H9 (cell line): ENCODE measurements at regions not wholly inside any gene's neighbourhood (a gene's known extent, or its start where the extent isn't known, plus 50 kb on each side); places are given as distances from the start of the nearest gene placed in this dataset.

Experiments
- DNase-seq: peaks from one replicate; pipeline ENCODE4 v3.0.0-alpha.2; 2017
- H2AFZ ChIP-seq: one replicate; pipeline ENCODE4 v1.6.1; 2013; ENCODE audit warnings: mild to moderate bottlenecking, low read length, control low read depth, moderate library complexity
- H2AK5ac ChIP-seq: 2 replicates; pipeline ENCODE4 v1.6.1; 2013; ENCODE audit warnings: low read length, control low read depth, mixed read lengths; ENCODE audit not compliant: insufficient read length
- H2BK120ac ChIP-seq: one replicate; pipeline ENCODE4 v1.6.1; 2013; ENCODE audit warnings: low read depth, mild to moderate bottlenecking, low read length, control low read depth, inconsistent platforms; ENCODE audit not compliant: poor library complexity, severe bottlenecking
- H2BK12ac ChIP-seq: 2 replicates; pipeline ENCODE4 v1.6.1; 2013; ENCODE audit warnings: low read length, control low read depth, mixed read lengths, low read depth; ENCODE audit not compliant: insufficient read length
- H2BK15ac ChIP-seq: 2 replicates; pipeline ENCODE4 v1.6.1; 2013; ENCODE audit warnings: low read depth, low read length, control low read depth
- H2BK20ac ChIP-seq: one replicate; pipeline ENCODE4 v1.6.1; 2013; ENCODE audit warnings: low read depth, mild to moderate bottlenecking, low read length, control low read depth, inconsistent platforms; ENCODE audit not compliant: poor library complexity, severe bottlenecking
- H2BK5ac ChIP-seq: 2 replicates; pipeline ENCODE4 v1.6.1; 2013; ENCODE audit warnings: low read length, control low read depth, mixed read lengths; ENCODE audit not compliant: insufficient read length
- H3K14ac ChIP-seq: 2 replicates; pipeline ENCODE4 v1.6.1; 2013; ENCODE audit warnings: low read length, control low read depth; ENCODE audit not compliant: insufficient read depth
- H3K18ac ChIP-seq: 2 replicates; pipeline ENCODE4 v1.6.1; 2013; ENCODE audit warnings: low read depth, mild to moderate bottlenecking, mixed read lengths, low read length, control low read depth; ENCODE audit not compliant: insufficient read length
- H3K23ac ChIP-seq: 2 replicates; pipeline ENCODE4 v1.6.1; 2013; ENCODE audit warnings: low read length, control low read depth, mixed read lengths, low read depth; ENCODE audit not compliant: insufficient read length
- H3K23me2 ChIP-seq: 2 replicates; pipeline ENCODE4 v1.6.1; 2013; ENCODE audit warnings: low read depth, mild to moderate bottlenecking, mixed read lengths, low read length, control low read depth; ENCODE audit not compliant: insufficient read length, poor library complexity, severe bottlenecking
- H3K27ac ChIP-seq: 2 replicates; pipeline ENCODE4 v1.5.1; 2013; ENCODE audit warnings: low read length, control low read depth, mixed read lengths, low read depth; ENCODE audit not compliant: insufficient read length
- H3K27me3 ChIP-seq: 2 replicates; pipeline ENCODE4 v1.6.1; 2013; ENCODE audit warnings: low read length, control low read depth, inconsistent platforms; ENCODE audit not compliant: insufficient read depth
- H3K4ac ChIP-seq: 2 replicates; pipeline ENCODE4 v1.6.1; 2013; ENCODE audit warnings: low read depth, mild to moderate bottlenecking, control low read depth, inconsistent platforms, low read length, moderate library complexity
- H3K4me1 ChIP-seq: 2 replicates; pipeline ENCODE4 v1.6.1; 2013; ENCODE audit warnings: low read length, control low read depth, inconsistent platforms; ENCODE audit not compliant: insufficient read depth
- H3K4me2 ChIP-seq: 2 replicates; pipeline ENCODE4 v1.6.1; 2013; ENCODE audit warnings: low read length, control low read depth, mixed read lengths; ENCODE audit not compliant: insufficient read length, insufficient read depth
- H3K56ac ChIP-seq: 2 replicates; pipeline ENCODE4 v1.6.1; 2013; ENCODE audit warnings: low read depth, mild to moderate bottlenecking, mixed read lengths, low read length, control low read depth; ENCODE audit not compliant: insufficient read length
- H3K79me1 ChIP-seq: 2 replicates; pipeline ENCODE4 v1.6.1; 2013; ENCODE audit warnings: low read depth, mild to moderate bottlenecking, moderate library complexity, low read length, control low read depth, inconsistent platforms; ENCODE audit not compliant: insufficient read depth, poor library complexity, severe bottlenecking
- H3K79me2 ChIP-seq: 2 replicates; pipeline ENCODE4 v1.6.1; 2013; ENCODE audit warnings: low read length, control low read depth, inconsistent platforms; ENCODE audit not compliant: insufficient read depth
- H3K9ac ChIP-seq: 2 replicates; pipeline ENCODE4 v1.6.1; 2013; ENCODE audit warnings: low read length, control low read depth, mixed read lengths; ENCODE audit not compliant: insufficient read length; ENCODE audit errors: extremely low read depth
- H3K9me3 ChIP-seq: one replicate; pipeline ENCODE4 v1.6.1; 2013; ENCODE audit warnings: low read depth, low read length, inconsistent platforms; ENCODE audit not compliant: control insufficient read depth
- H3T11ph ChIP-seq: one replicate; pipeline ENCODE4 v1.6.1; 2013; ENCODE audit warnings: mild to moderate bottlenecking, low read length, control low read depth, inconsistent platforms
- H4K20me1 ChIP-seq: one replicate; pipeline ENCODE4 v1.6.1; 2013; ENCODE audit not compliant: control insufficient read depth, insufficient read length, insufficient read depth
- H4K5ac ChIP-seq: 2 replicates; pipeline ENCODE4 v1.6.1; 2013; ENCODE audit warnings: low read depth, mild to moderate bottlenecking, mixed read lengths, low read length, control low read depth; ENCODE audit not compliant: insufficient read length
- H4K8ac ChIP-seq: replicated peaks from 2 replicates; pipeline ENCODE4 v1.6.1; 2013; ENCODE audit warnings: low read length, control low read depth, mixed read lengths, low read depth; ENCODE audit not compliant: insufficient read length
- H4K91ac ChIP-seq: 2 replicates; pipeline ENCODE4 v1.6.1; 2013; ENCODE audit warnings: low read depth, mild to moderate bottlenecking, moderate library complexity, mixed read lengths, low read length, control low read depth; ENCODE audit not compliant: insufficient read length
- H3K27ac Mint-ChIP-seq, 3 experiments: 2 replicates in 2 of 3; 3 replicates in 1 of 3; pipeline ENCODE4 v1.8.0; 2020 to 2021; ENCODE audit warnings: mixed read lengths in 3 of 3, mild to moderate bottlenecking in 1 of 3, moderate library complexity in 1 of 3
- H3K27me3 Mint-ChIP-seq: 2 replicates; pipeline ENCODE4 v1.8.0; 2021; ENCODE audit warnings: low read depth, mild to moderate bottlenecking, moderate library complexity, mixed read lengths
- H3K36me3 Mint-ChIP-seq, 3 experiments: 2 replicates in 2 of 3; 3 replicates in 1 of 3; pipeline ENCODE4 v1.8.0; 2020 to 2021; ENCODE audit warnings: low read depth in 3 of 3, mixed read lengths in 3 of 3; ENCODE audit not compliant: insufficient read depth in 1 of 3
- H3K4me1 Mint-ChIP-seq, 2 experiments: 2 replicates each; pipeline ENCODE4 v1.8.0; 2020; ENCODE audit warnings: mixed read lengths in 2 of 2
- H3K4me3 Mint-ChIP-seq, 2 experiments: 2 replicates in 1 of 2; 3 replicates in 1 of 2; pipeline ENCODE4 v1.8.0; 2020 to 2021; ENCODE audit warnings: mild to moderate bottlenecking in 2 of 2, mixed read lengths in 2 of 2, moderate library complexity in 1 of 2
- H3K9me3 Mint-ChIP-seq, 2 experiments: 2 replicates in 1 of 2; 3 replicates in 1 of 2; pipeline ENCODE4 v1.8.0; 2020; ENCODE audit warnings: mild to moderate bottlenecking in 2 of 2, mixed read lengths in 2 of 2, moderate library complexity in 1 of 2
- WGBS: extraction: QIAGEN DNeasy Blood & Tissue Kit; methylation state at CpG from one replicate; pipeline ENCODE4 v1.1.7; 2013; ENCODE audit warnings: missing lambda C conversion rate, low lambda C conversion rate, mixed read lengths; ENCODE audit not compliant: insufficient read length; ENCODE audit errors: extremely low coverage; 5-methylcytosine and 5-hydroxymethylcytosine counted together
- TF ChIP-seq, protein P1 (sequence below): fragments of 200-600 bp; sonication (generic); conservative IDR thresholded peaks from 3 replicates; pipeline ENCODE4 v1.8.0; 2021; ENCODE audit warnings: antibody characterized with exemption, mild to moderate bottlenecking

DNA sequence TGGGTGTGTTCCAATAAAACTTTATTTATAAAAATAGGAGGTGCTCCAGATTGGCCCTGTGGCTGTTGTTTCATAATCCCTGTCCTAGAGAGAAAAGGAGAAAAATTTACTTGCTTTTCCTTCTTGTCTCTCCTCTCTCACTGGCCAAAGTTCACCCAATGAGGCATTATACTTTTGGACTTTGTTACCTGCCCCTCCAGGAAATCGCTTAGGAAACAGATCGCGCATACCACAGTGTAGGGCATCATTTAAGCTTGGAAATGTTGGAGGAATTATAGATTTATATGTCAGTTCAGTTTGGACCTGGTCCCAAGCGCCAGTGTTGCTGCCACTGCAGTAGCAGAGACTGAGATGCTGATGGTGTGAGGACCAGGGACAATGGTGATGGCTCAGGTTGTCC is 337.6 kb upstream of the NR3C2 start:
- Mint-ChIP-seq H3K4me1 (peaks cover 15 to 17% of the 10 kb centered on the region in 2 experiments), H3K27me3 (no peaks in the 10 kb centered on the region), H3K9me3 (no peaks in the 10 kb centered on the region), H3K36me3 (no peaks in the 10 kb centered on the region), H3K27ac (no peak overlapping the region), H3K4me3 (no peak overlapping the region)
- Histone ChIP-seq H3K23me2 (no peaks in the 10 kb centered on the region), H2AFZ (no peak overlapping the region), H3K4me2 (no peak overlapping the region), H2BK5ac (no peak overlapping the region), H4K5ac (no peak overlapping the region), H3K56ac (no peak overlapping the region), H2BK20ac (no peak overlapping the region), H3K27me3 (no peaks in the 10 kb centered on the region), H3K9ac (no peak overlapping the region), H3K79me2 (no peaks in the 10 kb centered on the region), H3K27ac (no peak overlapping the region), H3T11ph (no peak overlapping the region), H4K8ac (no peak overlapping the region), H2BK120ac (no peak overlapping the region), H3K9me3 (no peaks in the 10 kb centered on the region), H2AK5ac (no peak overlapping the region), H3K18ac (no peak overlapping the region), H3K79me1 (no peaks in the 10 kb centered on the region), H3K14ac (no peak overlapping the region), H2BK15ac (no peak overlapping the region), H3K4me1 (peaks cover 4% of the 10 kb centered on the region; the same call in 1 of the 2 replicates), H2BK12ac (no peak overlapping the region), H3K23ac (no peak overlapping the region), H3K4ac (no peak overlapping the region), H4K91ac (no peak overlapping the region), H4K20me1 (no peaks in the 10 kb centered on the region)
- no CpG with 5 or more reads among the region's 4 CpGs for WGBS
- no peak for DNase-seq
- TF ChIP-seq, protein P1, sequence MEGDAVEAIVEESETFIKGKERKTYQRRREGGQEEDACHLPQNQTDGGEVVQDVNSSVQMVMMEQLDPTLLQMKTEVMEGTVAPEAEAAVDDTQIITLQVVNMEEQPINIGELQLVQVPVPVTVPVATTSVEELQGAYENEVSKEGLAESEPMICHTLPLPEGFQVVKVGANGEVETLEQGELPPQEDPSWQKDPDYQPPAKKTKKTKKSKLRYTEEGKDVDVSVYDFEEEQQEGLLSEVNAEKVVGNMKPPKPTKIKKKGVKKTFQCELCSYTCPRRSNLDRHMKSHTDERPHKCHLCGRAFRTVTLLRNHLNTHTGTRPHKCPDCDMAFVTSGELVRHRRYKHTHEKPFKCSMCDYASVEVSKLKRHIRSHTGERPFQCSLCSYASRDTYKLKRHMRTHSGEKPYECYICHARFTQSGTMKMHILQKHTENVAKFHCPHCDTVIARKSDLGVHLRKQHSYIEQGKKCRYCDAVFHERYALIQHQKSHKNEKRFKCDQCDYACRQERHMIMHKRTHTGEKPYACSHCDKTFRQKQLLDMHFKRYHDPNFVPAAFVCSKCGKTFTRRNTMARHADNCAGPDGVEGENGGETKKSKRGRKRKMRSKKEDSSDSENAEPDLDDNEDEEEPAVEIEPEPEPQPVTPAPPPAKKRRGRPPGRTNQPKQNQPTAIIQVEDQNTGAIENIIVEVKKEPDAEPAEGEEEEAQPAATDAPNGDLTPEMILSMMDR = no peak
